GM18511 (cell line): ENCODE measurements at regions not wholly inside any gene's neighbourhood (a gene's known extent, or its start where the extent isn't known, plus 50 kb on each side); places are given as distances from the start of the nearest gene placed in this dataset.
"Not testable (repeated sequence)": the region's sequence is repeated elsewhere in the genome, so short reads cannot be mapped to it uniquely, and the experiment has no call there.

Source experiments
- ATAC-seq: cut with Tn5 transposase; IDR thresholded peaks from one replicate; pipeline ENCODE4 v1.9.1; 2021; ENCODE audit warnings: mild to moderate bottlenecking, moderate library complexity; ENCODE audit not compliant: unreplicated experiment

DNA sequence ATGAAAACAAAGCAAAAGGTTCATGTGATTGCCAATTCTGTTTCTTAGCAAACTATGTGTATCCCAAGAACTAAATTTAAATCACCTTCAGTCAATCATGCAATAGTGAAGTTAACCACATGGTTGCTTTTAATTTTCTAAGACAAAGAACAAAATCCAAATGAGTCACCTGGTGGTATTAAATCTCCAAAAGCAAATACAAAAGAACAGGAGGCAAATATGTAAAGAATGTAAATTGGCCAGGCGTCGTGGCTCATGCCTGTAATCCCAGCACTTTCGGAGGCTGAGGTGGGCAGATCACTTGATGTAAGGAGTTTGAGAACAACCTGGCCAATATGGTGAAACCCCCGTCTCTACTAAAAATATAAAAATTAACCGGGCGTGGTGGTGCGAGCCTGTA is 54.2 kb upstream of the PIK3R4 start:
- no peak for ATAC-seq

DNA sequence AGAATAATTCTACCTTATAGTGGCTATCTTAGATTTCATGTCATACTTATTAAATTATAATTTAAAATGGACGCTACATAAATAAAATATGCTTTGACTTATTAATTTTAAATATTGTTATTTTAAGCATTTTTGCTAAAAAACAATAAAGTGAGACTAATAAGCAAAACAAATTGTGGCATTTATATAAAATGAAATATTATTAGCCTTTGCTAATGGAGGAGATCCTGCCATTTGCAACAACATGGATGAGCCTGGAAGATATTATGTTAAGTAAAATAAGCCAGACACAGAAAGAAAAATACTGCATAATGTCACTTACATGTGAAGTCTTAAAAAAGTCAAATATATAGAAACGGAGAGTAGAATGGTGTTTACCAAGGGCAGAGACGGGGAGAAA is 54.8 kb upstream of the PIK3R4 start:
- ATAC-seq = no peak

DNA sequence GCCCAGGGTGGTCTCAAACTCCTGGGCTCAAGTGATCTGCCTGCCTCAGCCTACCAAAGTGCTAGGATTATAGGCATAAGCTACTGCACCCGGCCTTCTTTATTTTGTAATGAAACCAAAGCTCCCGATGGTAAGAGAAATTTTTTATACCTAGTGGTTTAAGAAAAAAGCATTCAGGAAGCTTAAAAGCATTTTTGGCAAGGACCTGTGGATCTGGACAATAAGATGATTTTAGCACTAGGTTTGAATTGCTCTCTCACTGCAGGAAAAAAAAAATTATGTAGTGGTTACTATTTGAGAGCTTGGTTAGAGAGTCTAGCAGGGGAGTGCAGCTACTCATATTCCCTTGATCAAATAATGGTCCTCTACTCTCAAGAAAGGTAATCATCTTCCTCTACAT is 64.9 kb upstream of the PIK3R4 start:
- ATAC-seq = no peak

DNA sequence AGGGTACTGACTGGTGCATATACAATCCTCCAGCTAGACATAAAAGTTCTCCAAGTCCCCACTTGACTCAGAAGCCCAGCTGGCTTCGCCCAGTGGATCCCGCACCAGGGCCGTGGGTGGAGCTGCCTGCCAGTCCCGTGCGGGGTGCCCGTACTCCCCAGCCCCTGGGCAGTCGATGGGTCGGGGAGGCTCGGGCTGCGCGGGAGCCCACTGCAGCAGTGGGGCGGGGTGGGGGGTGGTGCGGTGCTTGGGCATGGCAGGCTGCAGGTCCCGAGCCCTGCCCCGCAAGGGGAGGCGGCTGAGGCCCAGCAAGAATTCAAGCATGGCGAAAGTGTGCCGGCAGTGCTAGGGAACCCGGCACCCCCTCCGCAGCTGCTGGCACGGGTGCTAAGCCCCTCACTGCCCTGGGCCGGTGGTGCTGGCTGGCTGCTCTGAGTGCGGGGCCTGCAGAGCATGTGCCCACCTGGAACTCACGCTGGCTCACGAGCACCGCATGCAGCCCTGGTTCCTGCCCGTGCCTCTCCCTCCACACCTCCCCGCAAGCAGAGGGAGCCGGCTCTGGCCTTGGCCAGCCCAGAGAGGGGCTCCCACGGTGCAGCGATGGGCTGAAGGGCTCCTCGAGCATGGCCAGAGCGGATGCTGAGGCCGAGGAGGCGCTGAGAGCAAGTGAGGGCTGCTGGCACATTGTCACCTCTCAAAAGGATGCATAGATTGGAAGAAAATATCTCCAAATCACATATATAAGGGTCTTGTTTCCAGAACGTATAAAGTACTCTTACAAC is 68.3 kb upstream of the PIK3R4 start:
- ATAC-seq = no peak

DNA sequence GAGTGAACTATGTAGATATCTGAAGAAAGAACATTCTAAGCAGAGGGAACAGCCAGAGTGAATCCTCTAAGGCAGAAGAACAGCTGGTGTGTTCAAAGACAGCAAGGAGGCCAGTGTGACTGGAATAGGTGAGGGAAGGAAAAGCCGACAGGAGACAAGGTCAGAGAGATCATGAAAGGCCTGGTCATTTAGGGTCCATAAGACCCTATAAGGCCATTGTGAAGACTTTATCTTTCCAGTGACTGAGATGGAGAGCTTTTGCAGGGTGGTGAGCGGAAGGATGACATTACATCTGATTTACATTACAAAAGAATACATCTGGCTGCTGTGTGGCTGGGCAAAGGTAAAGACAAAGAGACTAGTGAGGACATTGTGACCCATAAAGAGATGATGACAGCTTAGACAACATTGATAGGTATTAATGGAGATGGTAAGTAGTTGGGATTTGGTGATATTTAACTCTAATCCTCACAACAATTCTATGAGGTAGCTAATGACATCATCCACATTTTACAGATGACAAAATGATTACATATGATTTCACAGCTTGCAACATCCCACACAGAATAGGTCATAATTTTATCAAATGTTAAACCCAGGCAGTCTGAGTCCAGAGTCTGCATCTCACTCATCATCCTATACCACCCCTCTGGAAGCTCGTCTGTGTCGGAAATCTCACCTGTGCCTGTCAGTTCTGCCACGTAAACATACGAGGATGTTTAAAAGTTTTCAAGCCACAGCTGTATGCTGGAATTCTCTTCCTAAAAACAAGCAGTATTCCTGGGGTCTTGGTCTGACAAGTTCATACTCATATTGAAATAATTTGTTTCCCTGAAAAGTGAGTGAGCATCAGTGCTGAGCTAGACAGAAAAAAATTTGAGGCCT is 70.2 kb upstream of the PIK3R4 start:
- ATAC-seq = no peak

DNA sequence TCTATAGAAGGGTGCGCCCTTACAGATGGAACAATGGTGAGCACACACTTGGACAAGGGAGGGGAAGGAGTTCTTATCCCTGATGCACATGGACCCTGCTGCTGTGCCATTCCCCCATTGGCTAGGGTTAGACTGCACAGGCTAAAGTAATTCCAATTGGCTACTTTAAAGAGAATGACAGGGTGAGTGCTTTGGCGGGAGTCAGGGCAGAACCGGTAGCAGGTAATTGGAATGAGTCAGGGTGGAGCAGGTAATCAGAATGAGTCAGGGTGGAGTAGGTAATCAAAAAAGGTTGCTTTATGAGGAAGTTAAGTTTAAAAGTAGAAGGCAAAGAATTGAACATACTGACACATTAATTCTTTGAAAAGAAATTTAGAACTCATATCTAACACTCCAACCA is 71.4 kb upstream of the PIK3R4 start:
- ATAC-seq = not testable (repeated sequence)

DNA sequence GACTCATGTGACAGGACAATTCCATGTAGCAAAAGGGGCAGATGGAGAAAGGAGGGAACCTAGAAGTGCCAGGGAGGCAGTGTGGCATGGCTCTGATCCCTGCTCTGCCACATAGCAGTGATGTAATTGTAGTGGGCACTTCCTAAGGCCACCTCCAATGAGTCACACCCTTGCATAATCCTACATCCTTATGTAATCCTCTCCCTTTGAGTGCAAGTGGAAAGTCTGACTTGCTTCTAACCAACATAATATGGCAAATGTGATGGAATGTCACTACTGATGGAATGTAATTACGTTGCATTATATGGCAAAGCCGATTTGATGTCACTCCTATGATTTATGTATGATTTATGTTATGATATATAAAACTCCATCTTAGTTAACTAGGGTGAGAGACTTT is 72.9 kb upstream of the ATP2C1 start:
- no peak for ATAC-seq

DNA sequence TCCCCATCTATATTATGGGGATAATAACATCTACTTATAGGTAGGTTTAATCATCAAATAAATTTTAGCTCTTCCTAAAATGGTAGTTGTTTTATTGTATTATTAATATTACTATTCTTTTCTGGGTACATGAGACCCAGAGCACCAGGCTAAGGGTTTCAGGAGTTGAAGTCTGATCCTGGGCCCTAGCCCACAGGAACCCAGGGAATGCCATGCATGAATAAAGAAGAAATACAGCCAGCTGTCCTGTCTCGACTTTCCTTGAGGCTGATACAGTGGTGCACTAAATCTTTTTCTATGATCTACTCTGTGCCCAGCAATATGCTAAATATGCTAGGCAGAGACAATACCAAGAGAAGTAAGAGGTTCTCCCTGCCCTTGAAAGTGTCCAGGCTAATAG is 72.1 kb upstream of the ATP2C1 start:
- ATAC-seq = no peak

DNA sequence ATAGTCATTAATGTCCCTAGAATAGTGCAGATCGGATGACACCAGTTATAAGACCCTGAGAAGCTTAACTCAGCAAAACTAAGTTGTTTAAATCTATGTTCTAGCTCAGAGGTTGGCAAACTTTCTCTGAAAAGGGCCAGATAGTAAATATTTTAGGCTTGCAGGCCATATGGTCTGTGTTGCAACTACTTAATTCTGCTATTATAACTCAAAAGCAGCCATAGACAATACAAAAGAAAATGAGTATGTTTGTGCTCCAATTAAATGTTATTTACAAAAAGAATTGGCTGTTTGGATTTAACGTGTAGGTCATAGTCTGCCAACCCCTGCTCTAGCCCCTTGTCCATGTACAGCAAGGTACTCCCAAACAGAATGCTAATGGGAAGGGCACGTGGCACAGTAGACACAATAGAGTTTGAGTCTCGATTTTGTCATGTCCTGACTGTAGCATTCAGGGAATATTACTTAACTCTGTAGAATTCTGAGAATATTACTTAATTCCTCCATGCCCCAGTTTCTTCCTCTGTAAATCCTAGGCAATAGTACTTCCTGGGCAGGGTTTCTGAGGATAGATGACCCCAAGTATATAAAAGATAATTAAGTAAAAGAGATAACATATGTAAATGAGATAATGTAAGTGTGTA is 70.5 kb upstream of the ATP2C1 start:
- no peak for ATAC-seq

DNA sequence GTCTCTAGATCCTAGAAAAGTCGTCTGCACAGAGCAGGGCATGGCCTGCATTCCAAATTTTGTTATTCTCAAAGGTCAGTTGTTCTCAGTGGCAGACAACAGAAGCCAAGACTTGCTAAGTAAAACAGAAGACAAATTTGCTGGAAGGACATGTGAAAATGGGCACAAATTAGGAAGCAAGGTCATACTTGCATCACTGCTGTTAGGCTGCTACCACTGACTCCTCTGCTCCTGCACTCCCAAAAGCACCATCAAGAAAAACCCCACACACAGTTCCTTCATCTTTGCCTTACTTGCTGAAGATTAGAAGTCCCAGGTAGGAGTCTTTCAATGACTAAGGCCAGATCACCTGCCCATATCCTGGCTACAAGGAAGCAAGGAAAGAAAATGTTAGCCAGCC is 69.9 kb upstream of the ATP2C1 start:
- ATAC-seq = no peak

DNA sequence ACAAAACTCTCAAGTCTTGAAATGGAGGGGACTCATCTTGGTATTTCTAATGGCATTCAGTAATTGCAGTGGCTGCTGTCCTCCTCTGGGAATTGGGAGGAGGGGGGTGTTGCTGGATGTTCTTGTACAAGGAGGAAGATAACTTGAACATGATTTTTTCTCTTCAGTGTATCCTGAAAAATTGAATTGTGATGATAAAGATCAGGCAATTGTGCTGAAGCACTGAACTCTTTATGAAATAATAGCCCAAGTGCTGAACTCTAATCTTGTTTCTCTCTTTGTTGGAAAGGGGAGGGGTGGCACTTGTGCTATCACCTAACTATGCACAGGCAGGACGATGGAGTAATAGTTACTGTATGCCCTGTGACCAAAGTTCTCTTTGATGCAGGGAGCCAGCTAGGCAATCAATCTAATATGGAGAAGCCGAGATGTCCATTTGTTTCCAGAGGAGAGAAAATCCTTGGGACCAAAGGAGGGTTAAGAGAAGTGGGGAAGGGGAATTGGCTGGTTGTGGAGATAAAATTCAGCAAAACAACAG is 68.1 kb upstream of the ATP2C1 start:
- ATAC-seq = no peak

DNA sequence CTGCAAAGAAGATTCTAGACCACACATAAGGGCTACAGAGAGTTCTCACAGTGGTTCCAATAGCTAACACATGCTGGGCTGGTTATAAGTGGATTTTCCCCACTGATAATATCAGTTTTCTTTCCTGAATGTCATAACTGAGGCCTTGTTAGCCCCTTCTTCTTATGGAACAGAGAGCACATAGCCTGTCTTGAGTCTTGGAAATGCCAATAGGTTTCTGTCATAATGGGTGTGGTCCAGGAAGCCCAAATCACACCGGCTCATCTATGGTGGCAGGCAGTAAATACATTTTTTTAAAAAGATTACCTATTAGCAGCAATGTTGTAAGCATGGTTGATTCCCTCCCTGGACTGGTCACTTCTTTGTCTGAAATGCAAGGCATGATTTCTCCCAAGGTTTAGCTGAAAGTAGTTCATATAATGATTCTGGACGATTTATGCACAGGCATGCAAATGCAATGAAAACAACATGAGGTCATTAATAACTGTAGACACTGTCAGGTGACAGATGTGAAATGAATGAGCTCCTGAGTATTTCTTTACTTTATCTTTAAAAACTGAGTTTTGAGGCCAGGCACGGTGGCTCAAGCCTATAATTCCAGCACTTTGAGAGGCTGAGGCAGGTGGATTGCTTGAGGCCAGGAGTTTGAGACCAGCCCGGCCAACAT is 67.2 kb upstream of the ATP2C1 start:
- no peak for ATAC-seq

DNA sequence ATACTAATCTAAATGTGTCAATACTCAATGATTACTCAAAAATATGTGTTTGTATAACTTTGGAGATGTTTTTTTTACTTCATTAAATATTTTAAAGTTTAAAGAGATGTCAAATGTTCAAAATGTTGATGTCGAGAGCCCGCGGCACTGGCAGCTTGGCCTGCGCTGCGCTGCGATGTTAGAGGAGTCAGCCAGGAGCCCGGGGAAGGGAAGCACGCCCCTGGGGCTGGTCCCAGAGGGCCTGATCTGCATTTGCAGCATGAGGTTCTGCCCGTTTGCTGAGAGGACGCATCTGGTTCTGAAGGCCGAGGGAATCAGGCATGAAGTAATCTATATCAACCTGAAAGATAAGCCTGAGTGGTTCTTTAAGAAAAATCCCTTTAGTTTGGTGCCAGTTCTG is 66.4 kb upstream of the ATP2C1 start:
- ATAC-seq = no peak

DNA sequence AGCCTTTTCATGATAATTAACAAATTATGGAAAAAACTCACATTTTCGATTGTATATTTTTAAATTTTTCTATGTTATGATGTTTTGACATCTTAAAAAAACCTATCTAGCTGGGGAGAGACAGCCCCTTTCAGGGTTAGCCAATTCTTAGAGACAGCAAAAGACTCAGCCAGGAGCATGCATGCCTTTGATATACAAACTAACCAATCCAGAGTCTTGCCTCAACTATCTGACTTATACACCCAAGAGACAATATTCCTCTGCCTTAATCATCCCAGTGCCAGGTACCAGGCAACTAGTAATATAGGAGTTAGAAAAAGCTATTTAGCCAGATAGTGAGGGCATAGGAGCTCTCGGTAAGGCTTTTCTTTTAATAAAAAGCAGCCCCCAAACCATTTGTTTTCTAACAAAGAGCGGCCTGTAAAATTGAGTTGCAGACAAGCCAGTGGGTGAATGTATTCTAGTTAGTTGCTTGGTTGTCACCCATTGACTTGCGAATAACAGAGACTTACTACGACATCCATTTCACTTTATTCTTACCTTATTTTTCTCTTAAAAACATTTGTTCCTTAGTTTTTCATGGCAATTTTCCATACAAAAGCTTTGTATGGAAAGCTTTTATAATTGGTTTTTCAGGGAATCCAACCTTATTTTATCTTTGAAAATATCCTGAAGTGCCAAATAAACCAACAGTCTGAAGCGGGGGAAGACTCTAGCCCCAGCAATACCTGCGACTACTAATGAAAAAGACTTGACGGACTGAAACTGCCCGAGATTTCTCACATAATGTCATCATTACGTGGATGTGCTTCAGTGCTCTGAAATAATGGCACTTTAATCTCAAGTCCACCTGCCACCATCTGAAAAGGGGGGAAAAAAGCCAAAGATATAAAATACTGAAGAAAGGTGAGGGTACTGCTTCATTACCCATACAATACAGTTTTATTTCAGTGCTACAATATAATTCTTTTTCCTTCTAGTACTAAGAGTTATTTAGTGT is 64.6 kb upstream of the ATP2C1 start:
- no peak for ATAC-seq

DNA sequence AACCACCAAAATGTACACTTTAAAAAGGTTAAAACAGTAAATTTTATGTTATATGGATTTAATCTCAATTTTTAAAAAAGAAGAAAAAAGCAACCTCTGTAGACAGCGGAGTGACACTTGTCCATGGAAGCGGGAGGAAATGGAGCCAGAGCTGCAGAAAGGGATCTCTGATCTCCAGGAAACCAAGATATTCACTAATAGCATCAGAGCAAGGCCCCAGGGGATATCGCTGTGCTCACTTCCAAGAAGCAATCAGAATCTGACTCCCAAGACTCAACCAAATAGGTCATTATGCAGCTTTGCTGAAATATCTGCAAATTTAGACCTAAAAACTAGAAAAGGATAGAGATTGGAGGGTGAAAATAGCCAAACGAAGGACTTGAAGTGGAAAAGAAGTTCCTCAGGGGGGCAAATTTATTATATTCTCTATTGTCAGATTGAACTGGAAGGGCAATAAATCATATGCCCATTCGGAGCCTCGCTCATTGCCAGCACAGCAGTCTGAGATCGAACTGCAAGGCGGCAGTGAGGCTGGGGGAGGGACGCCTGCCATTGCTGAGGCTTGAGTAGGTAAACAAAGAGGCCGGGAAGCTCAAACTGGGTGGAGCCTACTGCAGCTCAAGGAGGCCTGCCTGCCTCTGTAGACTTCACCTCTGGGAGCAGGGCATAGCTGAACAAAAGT is 62.0 kb upstream of the ATP2C1 start:
- ATAC-seq = no peak

DNA sequence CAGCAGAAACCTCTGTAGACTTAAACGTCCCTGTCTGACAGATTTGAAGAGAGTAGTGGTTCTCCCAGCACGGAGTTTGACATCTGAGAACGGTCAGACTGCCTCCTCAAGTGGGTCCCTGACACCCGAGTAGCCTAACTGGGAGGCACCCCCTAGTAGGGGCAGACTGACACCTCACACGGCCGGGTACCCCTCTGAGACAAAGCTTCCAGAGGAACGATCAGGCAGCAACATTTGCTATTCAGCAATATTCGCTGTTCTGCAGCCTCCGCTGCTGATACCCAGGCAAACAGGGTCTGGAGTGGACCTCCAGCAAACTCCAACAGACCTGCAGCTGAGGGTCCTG is 61.5 kb upstream of the ATP2C1 start:
- not testable (repeated sequence) for ATAC-seq

DNA sequence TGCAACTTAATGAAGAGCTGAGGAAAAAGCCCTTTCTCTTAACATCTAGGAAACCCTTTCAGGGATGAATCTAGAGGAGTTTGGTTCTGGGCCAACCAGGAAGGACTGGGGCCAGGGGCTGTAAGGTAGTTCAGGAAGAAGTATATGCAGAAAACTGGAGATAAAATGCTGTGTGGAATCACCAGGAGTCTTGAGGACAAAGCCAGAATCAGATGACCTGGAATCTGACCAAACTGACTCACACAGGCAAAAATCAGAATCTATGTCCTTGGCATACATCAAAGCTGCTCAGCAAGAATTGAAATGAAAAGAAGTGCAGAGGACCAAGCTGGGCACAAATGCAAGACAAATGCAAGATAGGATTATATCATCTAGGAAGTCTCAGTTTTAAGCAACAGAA is 59.4 kb upstream of the ATP2C1 start:
- no peak for ATAC-seq

DNA sequence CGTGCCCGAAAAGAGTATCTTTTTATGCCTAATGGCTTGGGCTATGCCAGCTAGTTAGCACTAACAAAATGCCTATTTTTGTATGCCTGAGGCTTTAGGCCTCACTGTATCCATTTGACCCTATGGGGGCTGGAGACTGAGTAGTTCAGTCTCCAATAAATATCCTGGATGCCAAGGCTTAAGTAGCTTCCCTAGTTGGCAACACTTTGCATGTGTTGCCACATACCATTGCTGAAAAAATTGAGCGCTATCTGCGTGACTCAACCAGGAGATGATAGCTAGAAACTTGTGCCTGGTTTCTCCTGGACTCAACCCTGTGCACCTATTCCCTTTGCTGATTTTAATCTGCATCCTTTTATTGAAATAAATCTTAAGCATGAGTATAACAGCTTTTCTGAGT is 58.4 kb upstream of the ATP2C1 start:
- ATAC-seq = no peak

DNA sequence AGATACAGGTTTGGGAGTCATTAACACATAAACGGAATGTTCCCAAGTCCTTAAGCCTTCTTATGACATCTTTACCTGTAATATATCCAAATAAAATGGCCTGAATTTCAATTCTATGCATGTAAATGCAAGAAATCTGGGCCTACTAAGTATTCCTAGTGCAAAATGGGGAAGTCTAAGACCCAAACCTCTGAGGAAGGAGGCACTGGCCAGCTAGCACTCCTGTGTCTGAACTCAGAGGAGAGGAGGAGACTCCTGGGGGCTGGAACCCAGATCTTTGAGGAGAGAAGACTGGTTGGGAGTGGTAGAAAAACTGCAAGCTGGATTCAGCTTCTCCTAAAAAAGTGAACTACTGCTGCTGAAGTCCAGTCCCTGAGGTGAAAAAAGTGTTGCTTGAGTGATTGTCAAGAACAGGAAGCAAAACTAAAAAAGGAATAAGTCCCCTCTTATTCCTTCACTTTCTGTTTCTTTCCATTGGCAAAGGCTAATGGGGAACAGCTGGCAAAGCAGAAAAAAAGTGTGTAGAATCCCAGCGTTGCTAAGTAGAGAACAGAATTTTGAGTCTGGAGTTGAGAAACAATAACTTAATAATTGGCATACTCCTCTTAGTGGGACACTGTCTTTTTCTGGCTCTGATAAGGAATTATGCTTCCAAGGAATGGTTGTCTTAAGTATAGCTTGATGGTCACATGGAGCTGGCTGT is 54.8 kb upstream of the ATP2C1 start:
- peak; percentile 19 for ATAC-seq
